ENCODE measurements at regions not wholly inside any gene's neighbourhood (a gene's known extent, or its start where the extent isn't known, plus 50 kb on each side); places are given as distances from the start of the nearest gene placed in this dataset.

DNA sequence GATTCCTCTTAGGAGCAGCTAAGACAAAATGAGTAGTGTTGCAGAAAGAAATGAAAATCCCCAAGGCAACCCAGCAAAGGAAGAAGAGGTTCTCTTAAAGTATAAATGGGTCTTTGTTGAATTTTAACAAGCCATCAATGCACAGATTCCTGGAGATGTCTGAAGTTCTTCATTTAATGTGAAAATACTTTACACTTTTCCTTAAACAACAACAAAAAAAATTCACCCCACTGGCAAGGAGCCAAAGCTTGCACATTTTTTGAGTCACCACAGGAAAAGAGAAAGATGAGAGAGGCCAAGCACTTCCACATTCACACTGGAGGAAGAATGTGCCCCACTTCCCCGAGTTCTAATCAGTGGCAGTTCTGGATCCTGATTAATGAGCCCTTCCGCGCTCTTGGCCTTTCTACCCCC lies 286.4 kb upstream of the MEOX2 start:
- H3K4me3 ChIP-seq (ENCODE audit: low read depth, low read length): no peak overlapping the region
- TF ChIP-seq, protein P1, sequence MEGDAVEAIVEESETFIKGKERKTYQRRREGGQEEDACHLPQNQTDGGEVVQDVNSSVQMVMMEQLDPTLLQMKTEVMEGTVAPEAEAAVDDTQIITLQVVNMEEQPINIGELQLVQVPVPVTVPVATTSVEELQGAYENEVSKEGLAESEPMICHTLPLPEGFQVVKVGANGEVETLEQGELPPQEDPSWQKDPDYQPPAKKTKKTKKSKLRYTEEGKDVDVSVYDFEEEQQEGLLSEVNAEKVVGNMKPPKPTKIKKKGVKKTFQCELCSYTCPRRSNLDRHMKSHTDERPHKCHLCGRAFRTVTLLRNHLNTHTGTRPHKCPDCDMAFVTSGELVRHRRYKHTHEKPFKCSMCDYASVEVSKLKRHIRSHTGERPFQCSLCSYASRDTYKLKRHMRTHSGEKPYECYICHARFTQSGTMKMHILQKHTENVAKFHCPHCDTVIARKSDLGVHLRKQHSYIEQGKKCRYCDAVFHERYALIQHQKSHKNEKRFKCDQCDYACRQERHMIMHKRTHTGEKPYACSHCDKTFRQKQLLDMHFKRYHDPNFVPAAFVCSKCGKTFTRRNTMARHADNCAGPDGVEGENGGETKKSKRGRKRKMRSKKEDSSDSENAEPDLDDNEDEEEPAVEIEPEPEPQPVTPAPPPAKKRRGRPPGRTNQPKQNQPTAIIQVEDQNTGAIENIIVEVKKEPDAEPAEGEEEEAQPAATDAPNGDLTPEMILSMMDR (IDR thresholded peaks at IDR 0.05; ENCODE audit: insufficient read depth, low read length, missing control alignments): no peak
- ChIA-PET CTCF (no interaction called here), POLR2A (no interaction called here)
- DNase-seq (ENCODE audit: low read depth, low spot score): no peak

DNA sequence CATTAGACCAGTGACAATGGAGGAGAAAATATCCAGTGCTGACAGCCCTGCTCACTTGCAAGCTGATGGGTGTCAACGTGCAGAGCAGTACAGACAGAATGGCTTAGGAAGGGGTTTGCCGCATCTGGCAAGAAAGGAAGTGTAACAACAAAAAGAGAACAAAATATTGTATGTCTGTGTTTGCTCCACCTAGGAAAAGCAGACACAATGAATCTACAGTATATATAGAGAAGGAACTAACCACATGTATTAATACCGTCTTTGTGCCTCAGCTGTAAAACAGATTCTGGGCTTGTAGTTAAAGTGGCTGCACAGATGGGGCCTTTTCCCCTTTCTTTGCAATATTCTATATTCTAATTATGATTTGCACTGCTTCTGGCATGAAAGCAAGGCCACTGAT lies 281.1 kb upstream of the MEOX2 start:
- DNase-seq (ENCODE audit: low read depth, low spot score): no peak
- CTCF ChIA-PET: no interaction called here
- POLR2A ChIA-PET: no interaction called here
- H3K4me3 ChIP-seq (ENCODE audit: low read depth, low read length): no peak overlapping the region
- TF ChIP-seq, protein P1 (IDR thresholded peaks at IDR 0.05; ENCODE audit: insufficient read depth, low read length, missing control alignments): no peak

DNA sequence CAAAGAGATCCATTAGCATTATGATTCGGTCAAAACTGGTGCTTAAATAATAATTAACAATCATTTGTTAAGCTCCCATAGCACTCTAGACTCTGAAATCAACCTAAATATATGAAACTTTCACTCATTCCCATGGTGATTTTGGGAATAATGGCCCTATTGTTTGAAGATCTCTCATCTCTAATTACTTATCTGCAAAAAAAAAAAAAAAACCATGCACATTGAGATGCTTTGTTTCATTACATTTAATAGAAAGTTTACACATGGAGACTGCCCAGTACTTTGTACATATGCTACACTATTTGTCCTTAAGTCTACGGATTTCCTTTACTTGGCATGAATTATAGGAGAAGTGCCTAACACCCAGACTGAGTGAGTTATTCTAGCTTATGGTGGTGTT lies 280.6 kb upstream of the MEOX2 start:
- TF ChIP-seq, protein P1 (IDR thresholded peaks at IDR 0.05; ENCODE audit: insufficient read depth, low read length, missing control alignments): no peak
- no peak overlapping the region for H3K4me3 ChIP-seq (ENCODE audit: low read depth, low read length)
- ChIA-PET POLR2A (no interaction called here), CTCF (no interaction called here)
- no peak for DNase-seq (ENCODE audit: low read depth, low spot score)

DNA sequence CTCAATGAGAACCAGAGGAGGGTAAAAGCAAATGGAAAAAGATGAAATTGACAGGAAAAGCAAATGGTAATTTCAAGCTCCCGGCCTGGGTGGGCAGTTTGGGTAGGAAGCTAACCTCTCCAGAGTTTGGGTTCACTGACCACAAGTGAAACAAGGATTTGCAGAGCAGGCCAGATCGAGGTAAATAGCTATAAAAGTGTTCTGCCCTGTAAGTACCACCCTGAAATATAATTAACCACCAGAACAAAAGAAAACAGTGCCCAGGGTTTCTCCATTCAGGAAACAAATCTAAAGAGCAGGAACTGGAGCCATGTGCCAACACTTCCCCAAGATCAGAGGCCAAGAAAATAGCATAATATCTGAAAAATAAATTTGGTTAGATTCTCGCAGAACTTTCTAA lies 276.7 kb upstream of the MEOX2 start:
- H3K4me3 ChIP-seq (ENCODE audit: low read depth, low read length): no peak overlapping the region
- DNase-seq (ENCODE audit: low read depth, low spot score): no peak
- ChIA-PET CTCF (no interaction called here), POLR2A (no interaction called here)
- TF ChIP-seq, protein P1 (IDR thresholded peaks at IDR 0.05; ENCODE audit: insufficient read depth, low read length, missing control alignments): no peak

DNA sequence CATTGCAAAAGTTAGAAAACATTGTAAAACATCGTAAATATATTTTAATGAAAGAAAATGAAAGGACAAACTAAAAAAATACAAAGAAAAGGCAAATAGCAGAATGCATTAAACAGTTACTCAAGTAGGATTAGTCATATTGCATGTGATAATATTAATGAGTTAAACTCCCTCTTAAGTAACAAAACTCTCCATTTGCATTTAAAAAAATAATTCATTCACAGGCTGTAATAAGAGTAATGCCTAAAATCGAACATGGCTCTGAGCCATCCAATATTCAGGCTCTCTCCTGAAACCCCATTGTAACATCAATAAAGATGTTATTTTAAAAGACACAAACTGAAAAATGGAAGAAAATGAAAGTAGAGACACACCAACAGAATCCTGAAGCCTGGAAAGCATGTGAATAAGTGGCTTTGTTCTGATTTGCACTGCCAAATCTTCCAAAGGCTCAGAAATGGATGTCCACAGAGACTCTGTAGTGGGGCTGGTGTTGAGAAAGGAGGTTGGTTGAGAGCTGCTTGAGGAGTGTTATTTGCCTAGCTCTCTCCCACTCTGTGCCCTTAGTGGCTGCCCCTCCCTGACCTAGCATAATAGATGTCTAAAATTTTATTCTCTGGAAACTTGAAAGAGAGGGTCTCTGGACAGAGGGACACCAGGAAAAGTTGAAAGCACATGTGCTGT lies 268.3 kb upstream of the MEOX2 start:
- CTCF ChIA-PET: no interaction called here
- POLR2A ChIA-PET: no interaction called here

DNA sequence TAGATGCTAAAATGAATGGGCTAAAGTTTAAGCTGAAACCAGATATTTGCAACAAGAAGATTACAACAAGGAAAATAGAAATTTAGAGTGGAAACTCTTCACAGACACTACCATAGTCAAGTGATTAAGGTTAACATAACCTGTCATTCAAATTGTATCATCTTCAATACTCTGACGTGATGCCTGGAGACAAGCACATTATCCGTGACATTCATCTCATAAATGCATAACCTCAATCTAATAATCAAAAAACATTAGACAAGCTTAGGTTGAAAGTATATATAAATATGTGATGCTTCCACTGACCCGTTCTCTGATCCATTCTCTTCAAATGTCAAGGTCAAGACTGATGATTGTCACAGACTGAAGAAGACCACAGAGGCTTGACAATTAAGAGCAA lies 263.8 kb upstream of the MEOX2 start:
- no peak overlapping the region for H3K4me3 ChIP-seq (ENCODE audit: low read depth, low read length)
- ChIA-PET POLR2A (no interaction called here), CTCF (no interaction called here)

More for the DNA sequence above, 268.3 kb upstream of the MEOX2 start:
- no peak overlapping the region for H3K4me3 ChIP-seq (ENCODE audit: low read depth, low read length)
- DNase-seq (ENCODE audit: low read depth, low spot score): no peak
- TF ChIP-seq, protein P1 (IDR thresholded peaks at IDR 0.05; ENCODE audit: insufficient read depth, low read length, missing control alignments): no peak

More for the DNA sequence above, 263.8 kb upstream of the MEOX2 start:
- no peak for DNase-seq (ENCODE audit: low read depth, low spot score)
- TF ChIP-seq, protein P1 (IDR thresholded peaks at IDR 0.05; ENCODE audit: insufficient read depth, low read length, missing control alignments): no peak
